PC-3 (cell line): ENCODE measurements at regions not wholly inside any gene's neighbourhood (a gene's known extent, or its start where the extent isn't known, plus 50 kb on each side); places are given as distances from the start of the nearest gene placed in this dataset.

ENCODE experiments used
- EZH2 ChIP-seq: fragments of 300-600 bp; sonication (generic); IDR thresholded peaks from one replicate; pipeline ENCODE4 v1.6.1; 2017; ENCODE audit warnings: antibody characterized with exemption, mild to moderate bottlenecking, low read length; ENCODE audit not compliant: unreplicated experiment
- TF ChIP-seq, protein P1 (sequence below): fragments of 300-600 bp; sonication (generic); conservative IDR thresholded peaks from 2 replicates; pipeline ENCODE4 v1.5.1; 2017; ENCODE audit warnings: antibody characterized with exemption, low read depth, mild to moderate bottlenecking, low read length

DNA sequence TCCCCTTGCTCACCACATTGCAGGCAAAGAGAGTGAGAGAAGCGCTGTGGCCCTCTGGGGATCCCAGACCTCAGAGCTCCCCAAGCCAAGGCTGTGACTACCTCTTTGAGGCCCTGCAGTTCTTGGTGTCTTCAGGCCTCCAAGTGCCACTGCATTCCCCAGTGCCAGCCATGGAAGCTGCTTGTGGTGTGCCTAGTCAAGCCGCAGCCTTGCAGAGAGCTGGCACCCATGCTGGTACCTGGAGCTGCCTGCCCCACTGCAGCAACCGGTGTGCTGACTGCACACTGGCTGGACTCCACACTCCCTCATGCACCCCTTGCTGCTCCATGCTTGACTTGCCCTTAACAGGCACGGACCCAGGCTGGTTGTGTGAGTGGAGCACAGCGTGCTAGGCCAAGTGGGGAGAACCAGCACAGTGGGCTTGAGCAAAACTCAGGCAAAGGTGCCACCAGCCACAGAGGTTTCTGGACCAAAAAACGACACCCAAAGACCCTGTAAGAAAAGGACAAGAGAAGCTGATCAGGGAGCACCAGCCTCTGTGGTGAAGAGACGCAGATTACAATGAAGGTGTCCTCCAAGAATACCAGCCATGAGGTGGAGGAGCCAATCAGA is 113.5 kb upstream of the TMEM18 start:
- TF ChIP-seq, protein P1, sequence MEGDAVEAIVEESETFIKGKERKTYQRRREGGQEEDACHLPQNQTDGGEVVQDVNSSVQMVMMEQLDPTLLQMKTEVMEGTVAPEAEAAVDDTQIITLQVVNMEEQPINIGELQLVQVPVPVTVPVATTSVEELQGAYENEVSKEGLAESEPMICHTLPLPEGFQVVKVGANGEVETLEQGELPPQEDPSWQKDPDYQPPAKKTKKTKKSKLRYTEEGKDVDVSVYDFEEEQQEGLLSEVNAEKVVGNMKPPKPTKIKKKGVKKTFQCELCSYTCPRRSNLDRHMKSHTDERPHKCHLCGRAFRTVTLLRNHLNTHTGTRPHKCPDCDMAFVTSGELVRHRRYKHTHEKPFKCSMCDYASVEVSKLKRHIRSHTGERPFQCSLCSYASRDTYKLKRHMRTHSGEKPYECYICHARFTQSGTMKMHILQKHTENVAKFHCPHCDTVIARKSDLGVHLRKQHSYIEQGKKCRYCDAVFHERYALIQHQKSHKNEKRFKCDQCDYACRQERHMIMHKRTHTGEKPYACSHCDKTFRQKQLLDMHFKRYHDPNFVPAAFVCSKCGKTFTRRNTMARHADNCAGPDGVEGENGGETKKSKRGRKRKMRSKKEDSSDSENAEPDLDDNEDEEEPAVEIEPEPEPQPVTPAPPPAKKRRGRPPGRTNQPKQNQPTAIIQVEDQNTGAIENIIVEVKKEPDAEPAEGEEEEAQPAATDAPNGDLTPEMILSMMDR, result no peak
- TF ChIP-seq EZH2, result no peak
